A673 (cell line): ENCODE measurements at regions not wholly inside any gene's neighbourhood (a gene's known extent, or its start where the extent isn't known, plus 50 kb on each side); places are given as distances from the start of the nearest gene placed in this dataset.
"Not testable (repeated sequence)": the region's sequence is repeated elsewhere in the genome, so short reads cannot be mapped to it uniquely, and the experiment has no call there.

ENCODE experiments used
- BruUV-seq: library from RNA; stranded (reverse); fragments of 400-500 nt; replicated peaks from 2 replicates; lab custom pipeline; 2021; lab: Mats Ljungman, UMichigan
- CTCF ChIA-PET: fragments of 300-600 bp; sonication (Branson Sonifier 250); formaldehyde crosslinking; loops from one replicate; lab custom pipeline; 2022; ENCODE audit warnings: antibody characterized with exemption; lab: Charles Lee
- POLR2A ChIA-PET: fragments of 300-600 bp; sonication (Branson Sonifier 250); formaldehyde crosslinking; loops from one replicate; lab custom pipeline; 2022; ENCODE audit warnings: antibody characterized with exemption; ENCODE audit not compliant: low non-redundant PET; lab: Charles Lee
- DNase-seq: peaks from one replicate; pipeline ENCODE4 v3.0.0-alpha.2; 2015; ENCODE audit warnings: low spot score
- H3K27ac ChIP-seq: fragments of 200-600 bp; sonication (generic); 2 replicates; pipeline ENCODE4 v1.5.1; 2016; ENCODE audit warnings: mixed run types, low read depth, mild to moderate bottlenecking, mixed read lengths, antibody characterized with exemption, low read length; ENCODE audit not compliant: poor library complexity, severe bottlenecking
- H3K27me3 ChIP-seq: fragments of 200-600 bp; sonication (generic); replicated peaks from 2 replicates; pipeline ENCODE4 v1.6.1; 2017; ENCODE audit warnings: mixed run types, low read depth, mild to moderate bottlenecking, mixed read lengths, antibody characterized with exemption, low read length; ENCODE audit not compliant: insufficient read depth, poor library complexity
- H3K36me3 ChIP-seq: fragments of 200-600 bp; sonication (generic); 2 replicates; pipeline ENCODE4 v1.6.1; 2016; ENCODE audit warnings: mixed run types, mild to moderate bottlenecking, mixed read lengths, antibody characterized with exemption, low read length; ENCODE audit not compliant: insufficient read depth, poor library complexity, severe bottlenecking
- H3K4me1 ChIP-seq: fragments of 200-600 bp; sonication (generic); 2 replicates; pipeline ENCODE4 v1.6.1; 2017; ENCODE audit warnings: mixed run types, mild to moderate bottlenecking, mixed read lengths, antibody characterized with exemption, low read length; ENCODE audit not compliant: insufficient read depth, poor library complexity, severe bottlenecking
- H3K4me3 ChIP-seq: fragments of 200-600 bp; sonication (generic); 2 replicates; pipeline ENCODE4 v1.5.1; 2016; ENCODE audit warnings: low read depth, mixed run types, mild to moderate bottlenecking, mixed read lengths, low read length; ENCODE audit not compliant: poor library complexity, severe bottlenecking
- H3K9me3 ChIP-seq: fragments of 200-600 bp; sonication (generic); 2 replicates; pipeline ENCODE4 v1.6.1; 2016; ENCODE audit warnings: mixed run types, low read depth, mild to moderate bottlenecking, mixed read lengths, antibody characterized with exemption, low read length; ENCODE audit not compliant: poor library complexity, severe bottlenecking
- EZH2 ChIP-seq: fragments of 200-600 bp; sonication (generic); IDR thresholded peaks from 2 replicates; pipeline ENCODE4 v1.6.1; 2017; ENCODE audit warnings: borderline replicate concordance, low read depth, mild to moderate bottlenecking, mixed read lengths, antibody characterized with exemption, low read length; ENCODE audit not compliant: poor library complexity, severe bottlenecking
- intact Hi-C: fragments of 100-400 bp; cut with micrococcal nuclease; formaldehyde crosslinking; loops from one replicate; pipeline ENCODE4 v1.10.0; 2022; ENCODE audit not compliant: unreplicated experiment
- TF ChIP-seq, protein P1 (sequence below): fragments of 300-800, 200-600 bp; sonication (generic); conservative IDR thresholded peaks from 2 replicates; pipeline ENCODE4 v1.5.1; 2017; ENCODE audit warnings: low read depth, mild to moderate bottlenecking, antibody characterized with exemption, low read length, moderate library complexity, mixed read lengths

GRCh38 chr16:29184738-29185438, 200.0 kb downstream of the LAT start:
- BruUV-seq, H3K27ac ChIP-seq, H3K9me3 ChIP-seq, POLR2A ChIA-PET, H3K36me3 ChIP-seq, intact Hi-C loops, CTCF ChIA-PET, H3K4me3 ChIP-seq, H3K27me3 ChIP-seq, DNase-seq, H3K4me1 ChIP-seq: not testable (repeated sequence)

GRCh38 chr16:29182940-29183868, 198.4 kb downstream of the LAT start:
- H3K27ac ChIP-seq, H3K4me3 ChIP-seq, POLR2A ChIA-PET, CTCF ChIA-PET, H3K9me3 ChIP-seq, H3K27me3 ChIP-seq, H3K4me1 ChIP-seq, intact Hi-C loops, BruUV-seq, DNase-seq, H3K36me3 ChIP-seq: not testable (repeated sequence)

GRCh38 chr16:29182501-29182900, 197.6 kb downstream of the LAT start:
- Histone ChIP-seq H3K27ac (no peak overlapping the region), H3K9me3 (no peaks in the 10 kb centered on the region), H3K27me3 (no peaks in the 10 kb centered on the region), H3K4me3 (no peak overlapping the region), H3K4me1 (no peaks in the 10 kb centered on the region), H3K36me3 (no peaks in the 10 kb centered on the region)
- TF ChIP-seq, protein P1, sequence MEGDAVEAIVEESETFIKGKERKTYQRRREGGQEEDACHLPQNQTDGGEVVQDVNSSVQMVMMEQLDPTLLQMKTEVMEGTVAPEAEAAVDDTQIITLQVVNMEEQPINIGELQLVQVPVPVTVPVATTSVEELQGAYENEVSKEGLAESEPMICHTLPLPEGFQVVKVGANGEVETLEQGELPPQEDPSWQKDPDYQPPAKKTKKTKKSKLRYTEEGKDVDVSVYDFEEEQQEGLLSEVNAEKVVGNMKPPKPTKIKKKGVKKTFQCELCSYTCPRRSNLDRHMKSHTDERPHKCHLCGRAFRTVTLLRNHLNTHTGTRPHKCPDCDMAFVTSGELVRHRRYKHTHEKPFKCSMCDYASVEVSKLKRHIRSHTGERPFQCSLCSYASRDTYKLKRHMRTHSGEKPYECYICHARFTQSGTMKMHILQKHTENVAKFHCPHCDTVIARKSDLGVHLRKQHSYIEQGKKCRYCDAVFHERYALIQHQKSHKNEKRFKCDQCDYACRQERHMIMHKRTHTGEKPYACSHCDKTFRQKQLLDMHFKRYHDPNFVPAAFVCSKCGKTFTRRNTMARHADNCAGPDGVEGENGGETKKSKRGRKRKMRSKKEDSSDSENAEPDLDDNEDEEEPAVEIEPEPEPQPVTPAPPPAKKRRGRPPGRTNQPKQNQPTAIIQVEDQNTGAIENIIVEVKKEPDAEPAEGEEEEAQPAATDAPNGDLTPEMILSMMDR: no peak
- no peak for TF ChIP-seq EZH2
- ChIA-PET CTCF (no interaction called here), POLR2A (no interaction called here)
- BruUV-seq: no TSS peak
- no peak for DNase-seq
- intact Hi-C loops: no loop called here

- H3K4me1 ChIP-seq, POLR2A ChIA-PET, H3K4me3 ChIP-seq, intact Hi-C loops, H3K9me3 ChIP-seq, BruUV-seq, H3K27ac ChIP-seq, H3K36me3 ChIP-seq, H3K27me3 ChIP-seq: not testable (repeated sequence)
- peak; percentile 36 for DNase-seq
- CTCF ChIA-PET: interaction anchor here (0.9 kb wide), 1 partner anchor 41 kb away, joined by 3 read pairs; no protein-coding TSS in a partner anchor
- TF ChIP-seq, protein P1: peak; percentile 63
Observed at GRCh38 chr16:29181921-29182411, 197.1 kb downstream of the LAT start.

GRCh38 chr16:29181254-29181780, 196.5 kb downstream of the LAT start:
- CTCF ChIA-PET: interaction anchor here (0.9 kb wide), 1 partner anchor 40 kb away, joined by 3 read pairs; no protein-coding TSS in a partner anchor
- DNase-seq, H3K9me3 ChIP-seq, H3K27ac ChIP-seq, intact Hi-C loops, H3K27me3 ChIP-seq, H3K4me3 ChIP-seq, POLR2A ChIA-PET, BruUV-seq, H3K4me1 ChIP-seq, H3K36me3 ChIP-seq: not testable (repeated sequence)
